ENCODE measurements at regions not wholly inside any gene's neighbourhood (a gene's known extent, or its start where the extent isn't known, plus 50 kb on each side); places are given as distances from the start of the nearest gene placed in this dataset.

GRCh38 chr20:50278377-50278683, 87.7 kb downstream of the CEBPB start:
- no peaks in the 10 kb centered on the region for H3K9me3 ChIP-seq (replicated peaks; ENCODE audit: control insufficient read depth, insufficient read depth, low read length)
- BruUV-seq (replicated peaks), result no TSS peak
- no peaks in the 10 kb centered on the region for H3K9me1 ChIP-seq (replicated peaks; ENCODE audit: control insufficient read depth, extremely low read depth, insufficient read depth, low read length)
- POLR2A ChIA-PET, result no interaction called here
- no peaks in the 10 kb centered on the region for H3K36me3 ChIP-seq (ENCODE audit: control insufficient read depth in 2 of 2, extremely low read depth in 1 of 2, insufficient read depth in 2 of 2, low read length in 2 of 2)
- intact Hi-C loops (cut with micrococcal nuclease), result no loop called here
- dilution Hi-C loops (cut with MboI; ENCODE audit: extremely low pct_ligation_motif_present, low sequenced_read_pairs), result no loop called here
- DNase-seq (ENCODE audit: low read depth, low spot score) (no peak), FAIRE-seq (no peak)
- H3K27ac ChIP-seq (ENCODE audit: insufficient read depth, low read depth, low read length), result no peak overlapping the region
- H3K4me2 ChIP-seq (ENCODE audit: insufficient read depth, low read length), result no peak overlapping the region
- H2AFZ ChIP-seq (ENCODE audit: low read depth, low read length), result no peak overlapping the region
- CTCF ChIA-PET, result no interaction called here
- TF ChIP-seq GATA2 (IDR thresholded peaks at IDR 0.05; ENCODE audit: insufficient read depth, insufficient read length, low read depth, low read length), result no peak
- TF ChIP-seq JUN (IDR thresholded peaks at IDR 0.05; ENCODE audit: borderline replicate concordance, insufficient read depth, insufficient read length, low read depth), result no peak
- no peak for TF ChIP-seq EZH2 (IDR thresholded peaks at IDR 0.05; ENCODE audit: borderline replicate concordance, low read depth, low read length, severe bottlenecking)
- no peak for TF ChIP-seq POLR2A (IDR thresholded peaks at IDR 0.05; ENCODE audit: low read depth, low read length)
- TF ChIP-seq POLR2AphosphoS5 (IDR thresholded peaks at IDR 0.05; ENCODE audit: insufficient read depth, low read depth, low read length), result no peak
- no peak for TF ChIP-seq CTCF (IDR thresholded peaks at IDR 0.05; ENCODE audit: extremely low read depth in 1 of 2, insufficient read depth in 1 of 2, low read depth in 1 of 2, low read length in 2 of 2)
- TF ChIP-seq FOS (IDR thresholded peaks at IDR 0.05; ENCODE audit: borderline replicate concordance, insufficient read depth, low read length), result no peak
- TF ChIP-seq MYC (IDR thresholded peaks at IDR 0.05; ENCODE audit: low read depth, low read length), result no peak
- TF ChIP-seq MAX (IDR thresholded peaks at IDR 0.05; ENCODE audit: insufficient read depth, insufficient read length), result no peak
- H3K27me3 ChIP-seq (ENCODE audit: control insufficient read depth in 2 of 2, insufficient read depth in 2 of 2, low read length in 2 of 2), result no peaks in the 10 kb centered on the region
- H3K4me1 ChIP-seq (ENCODE audit: control insufficient read depth, extremely low read depth, insufficient read depth, low read length), result no peaks in the 10 kb centered on the region
- no peak overlapping the region for H3K9ac ChIP-seq (replicated peaks; ENCODE audit: extremely low read depth, insufficient read depth, low read length)
- H3K4me3 ChIP-seq (replicated peaks in 1 of 3; ENCODE audit: insufficient read depth in 1 of 3, low read depth in 1 of 3, low read length in 3 of 3), result no peak overlapping the region
- H3K79me2 ChIP-seq (ENCODE audit: control insufficient read depth, insufficient read depth, low read length), result no peaks in the 10 kb centered on the region
- no peaks in the 10 kb centered on the region for H4K20me1 ChIP-seq (replicated peaks; ENCODE audit: control insufficient read depth, extremely low read depth, insufficient read depth, low read length)

Data from endothelial cell of umbilical vein (primary cell).